Ovary (tissue), 7 donors: ENCODE measurements at regions not wholly inside any gene's neighbourhood (a gene's known extent, or its start where the extent isn't known, plus 50 kb on each side); places are given as distances from the start of the nearest gene placed in this dataset.

Source experiments
- DNase-seq, 5 donors: peaks; one replicate each; pipeline ENCODE4 v3.0.0-alpha.2; 2019 to 2020
- H3K27ac ChIP-seq, 2 donors: fragments of 200-600 bp; one replicate each; pipeline versions ENCODE4 v1.5.1 to v1.8.0; 2019 to 2022
- H3K27me3 ChIP-seq: fragments of 200-600 bp; one replicate; pipeline ENCODE4 v1.8.0; 2022
- H3K36me3 ChIP-seq: fragments of 200-600 bp; sonication (generic); one replicate; pipeline ENCODE4 v1.5.1; 2019
- H3K4me1 ChIP-seq: one replicate; pipeline ENCODE4 v1.8.1; 2013; ENCODE audit warnings: mild to moderate bottlenecking, moderate library complexity; ENCODE audit not compliant: insufficient read depth
- H3K4me3 ChIP-seq: fragments of 200-600 bp; sonication (generic); one replicate; pipeline ENCODE4 v1.5.1; 2017
- H3K9me3 ChIP-seq, 2 donors: fragments of 200-600 bp in 1 of 2; sonication (generic) in 1 of 2; one replicate each; pipeline versions ENCODE4 v1.5.1 to v1.8.1; 2013 to 2019; ENCODE audit warnings: mild to moderate bottlenecking in 1 of 2, moderate library complexity in 1 of 2
- CTCF ChIP-seq, 3 donors: fragments of 450-650 bp in 2 of 3; fragments of 200-600 bp in 1 of 3; IDR thresholded peaks; one replicate each; pipeline versions ENCODE4 v1.5.1 to v1.8.0; 2016 to 2022; ENCODE audit warnings: antibody characterized with exemption in 3 of 3, mild to moderate bottlenecking in 1 of 3
- EP300 ChIP-seq: sonication (generic); formaldehyde crosslinking; IDR thresholded peaks from one replicate; pipeline ENCODE4 v1.6.1; 2017; ENCODE audit warnings: antibody characterized with exemption
- POLR2A ChIP-seq: fragments of 450-650 bp; IDR thresholded peaks from one replicate; pipeline ENCODE4 v1.6.1; 2017; ENCODE audit warnings: antibody characterized with exemption, mild to moderate bottlenecking, moderate library complexity
- WGBS, 3 donors: extraction: QIAGEN DNeasy Blood & Tissue Kit in 1 of 3; methylation state at CpG; one replicate each; pipeline versions ENCODE4 v1.1.5 to v1.1.7; 2013 to 2017; 5-methylcytosine and 5-hydroxymethylcytosine counted together
- intact Hi-C, 4 donors: fragments of 100-400 bp; cut with DNase I; formaldehyde crosslinking; loops; one replicate each; pipeline versions ENCODE4 v1.11.0 to v1.15.1; 2022 to 2023
- donor health status: DM: no; HTN: no; CAD: no; lungs with moderate emphysema.
- donor health status: DM: no; HTN: no; CAD: no.
- donor health status: Bipolar disorder and iron deficiency.
- donor health status: DM: no; HTN: no; CAD: no.
- donor health status: DM: yes; HTN: yes; CAD: no.

- TF ChIP-seq EP300 = no peak
- no peak for TF ChIP-seq CTCF (IDR thresholded peaks at IDR 0.05)
- no peak for TF ChIP-seq POLR2A
These were observed 131.4 kb upstream of the CTSO start for GRCh38 chr4:156085100-156085499.

GRCh38 chr4:156084373-156084772 lies 130.7 kb upstream of the CTSO start:
- H3K9me3 ChIP-seq = no peaks in the 10 kb centered on the region
- intact Hi-C loops = no loop called here
- no peaks in the 10 kb centered on the region for H3K4me1 ChIP-seq
- 74 to 88% (median 84%) methylated on average over 1 of the region's 1 CpG for WGBS, 3 donors
- H3K4me3 ChIP-seq = no peak overlapping the region
- DNase-seq = no peak
- no peaks in the 10 kb centered on the region for H3K36me3 ChIP-seq
- TF ChIP-seq POLR2A = no peak
- TF ChIP-seq CTCF (IDR thresholded peaks at IDR 0.05) = no peak
- no peak for TF ChIP-seq EP300
- H3K27ac ChIP-seq = no peak overlapping the region
- H3K27me3 ChIP-seq = no peaks in the 10 kb centered on the region

More at GRCh38 chr4:156085100-156085499, 131.4 kb upstream of the CTSO start:
- no peaks in the 10 kb centered on the region for H3K4me1 ChIP-seq
- no peaks in the 10 kb centered on the region for H3K27me3 ChIP-seq
- H3K9me3 ChIP-seq = no peaks in the 10 kb centered on the region
- no peak overlapping the region for H3K4me3 ChIP-seq
- DNase-seq = no peak
- H3K36me3 ChIP-seq = no peaks in the 10 kb centered on the region
- H3K27ac ChIP-seq = no peak overlapping the region
- intact Hi-C loops = no loop called here

- Histone ChIP-seq H3K36me3 (no peaks in the 10 kb centered on the region), H3K4me3 (no peak overlapping the region), H3K9me3 (no peaks in the 10 kb centered on the region), H3K4me1 (no peaks in the 10 kb centered on the region), H3K27ac (no peak overlapping the region), H3K27me3 (no peaks in the 10 kb centered on the region)
- TF ChIP-seq POLR2A (no peak), CTCF (IDR thresholded peaks at IDR 0.05) (no peak), EP300 (no peak)
- 87 to 93% (median 88%) methylated on average over 2 of the region's 2 CpGs for WGBS, 3 donors
- intact Hi-C loops = no loop called here
- DNase-seq = no peak
These were observed 120.3 kb upstream of the CTSO start for GRCh38 chr4:156073976-156074375.

GRCh38 chr4:156060661-156061060 lies 107.0 kb upstream of the CTSO start:
- 61 to 81% (median 77%) methylated on average over 3 of the region's 3 CpGs for WGBS, 3 donors

More at GRCh38 chr4:156060661-156061060, 107.0 kb upstream of the CTSO start:
- Histone ChIP-seq H3K27ac (no peak overlapping the region), H3K4me3 (no peak overlapping the region), H3K4me1 (peaks cover 2% of the 10 kb centered on the region), H3K9me3 (no peaks in the 10 kb centered on the region), H3K27me3 (no peaks in the 10 kb centered on the region), H3K36me3 (no peaks in the 10 kb centered on the region)
- intact Hi-C loops = no loop called here
- TF ChIP-seq EP300 (no peak), CTCF (IDR thresholded peaks at IDR 0.05) (no peak), POLR2A (no peak)
- no peak for DNase-seq
